ENCODE measurements at regions not wholly inside any gene's neighbourhood (a gene's known extent, or its start where the extent isn't known, plus 50 kb on each side); places are given as distances from the start of the nearest gene placed in this dataset.

DNA sequence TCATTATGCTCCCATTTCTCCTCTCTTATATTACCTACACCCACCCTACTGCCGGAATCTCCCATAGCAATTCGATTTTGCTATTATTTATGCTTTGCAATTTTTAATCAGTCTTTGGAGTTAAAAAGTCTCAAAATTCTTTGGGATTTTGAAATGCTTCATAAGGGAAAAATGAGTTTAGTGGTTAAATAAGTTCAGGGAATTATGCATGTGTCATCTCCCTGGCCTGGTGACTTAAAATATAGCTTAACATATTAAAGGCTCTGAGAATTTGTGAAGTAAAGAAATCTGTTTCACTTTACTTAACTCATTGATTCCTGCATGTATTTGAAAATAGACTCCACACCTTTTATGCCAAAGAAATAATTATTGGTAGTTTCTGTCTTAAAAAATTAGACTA lies 185.1 kb upstream of the DIPK2B start:
- no peak for TF ChIP-seq POLR2AphosphoS5 (IDR thresholded peaks at IDR 0.05; ENCODE audit: insufficient read depth, low read depth, low read length)
- no peak for TF ChIP-seq CTCF (IDR thresholded peaks at IDR 0.05; ENCODE audit: extremely low read depth in 1 of 2, insufficient read depth in 1 of 2, low read depth in 1 of 2, low read length in 2 of 2)
- no peak for TF ChIP-seq POLR2A (IDR thresholded peaks at IDR 0.05; ENCODE audit: low read depth, low read length)
- no peak for TF ChIP-seq MAX (IDR thresholded peaks at IDR 0.05; ENCODE audit: insufficient read depth, insufficient read length)
- TF ChIP-seq EZH2 (IDR thresholded peaks at IDR 0.05; ENCODE audit: borderline replicate concordance, low read depth, low read length, severe bottlenecking), result no peak
